K562 (cell line): ENCODE measurements at regions not wholly inside any gene's neighbourhood (a gene's known extent, or its start where the extent isn't known, plus 50 kb on each side); places are given as distances from the start of the nearest gene placed in this dataset.

Source experiments
- ATAC-seq: fragments of 200-7000 bp; cut with Tn5 transposase; 3 replicates; pipeline ENCODE4 v1.9.1; 2020; ENCODE audit warnings: moderate library complexity
- BruUV-seq: library from RNA; stranded (reverse); fragments of 400-500 nt; replicated peaks from 2 replicates; lab custom pipeline; 2021; lab: Mats Ljungman, UMichigan
- CTCF ChIA-PET: fragments of 300-600 bp; formaldehyde crosslinking; extraction: SDS; loops from one replicate; lab custom pipeline; 2021; ENCODE audit warnings: low intra/inter-chr PET ratio; lab: Yijun Ruan, JAX
- POLR2A ChIA-PET: fragments of 300-600, 350-650 bp; sonication (Branson Sonifier 250); formaldehyde crosslinking; extraction: SDS; loops from one replicate; lab custom pipeline; 2021; ENCODE audit warnings: antibody characterized with exemption, inconsistent platforms; lab: Yijun Ruan, JAX
- DNase-seq, 4 experiments: peaks; one replicate each; pipeline versions ENCODE4 v3.0.0 to v3.0.0-alpha.2; 2011 to 2018; ENCODE audit warnings: low spot score in 3 of 4, mixed read lengths in 3 of 4; ENCODE audit errors: extremely low read depth in 1 of 4
- FAIRE-seq: peaks from 2 replicates; lab custom pipeline; 2011; peaks lifted over from hg19 to GRCh38; lab: Jason Lieb, UNC
- H2AFZ ChIP-seq: 2 replicates; pipeline ENCODE4 v1.6.0; 2011; ENCODE audit warnings: low read depth, low read length, control low read depth, inconsistent platforms
- H3K27ac ChIP-seq: fragments of 200-600 bp; 3 replicates; pipeline ENCODE4 v1.8.0; 2011; ENCODE audit warnings: low read depth, mild to moderate bottlenecking, control low read depth, inconsistent platforms, low read length, moderate library complexity, mixed read lengths; ENCODE audit errors: extremely low read depth
- H3K27me3 ChIP-seq, 2 experiments: fragments of 300-600 bp in 1 of 2; 2 replicates in 1 of 2; 3 replicates in 1 of 2; pipeline versions ENCODE4 v1.6.0 to v1.8.0; 2011; ENCODE audit warnings: inconsistent platforms in 2 of 2, low read length in 2 of 2, mild to moderate bottlenecking in 1 of 2, mixed read lengths in 1 of 2, moderate library complexity in 1 of 2; ENCODE audit not compliant: control insufficient read depth in 2 of 2, insufficient read depth in 2 of 2
- H3K36me3 ChIP-seq: fragments of 300-600 bp; 3 replicates; pipeline ENCODE4 v1.8.0; 2011; ENCODE audit warnings: mild to moderate bottlenecking, low read length, inconsistent platforms; ENCODE audit not compliant: control insufficient read depth, insufficient read depth
- H3K4me1 ChIP-seq, 2 experiments: fragments of 200-600 bp in 1 of 2; replicated peaks in 1 of 2; 2 replicates in 1 of 2; 3 replicates in 1 of 2; pipeline versions ENCODE4 v1.5.1 to v1.8.0; 2011; ENCODE audit warnings: inconsistent platforms in 2 of 2, low read length in 2 of 2, mild to moderate bottlenecking in 1 of 2, mixed read lengths in 1 of 2, moderate library complexity in 1 of 2; ENCODE audit not compliant: control insufficient read depth in 2 of 2, insufficient read depth in 2 of 2
- H3K4me2 ChIP-seq: 2 replicates; pipeline ENCODE4 v1.6.1; 2011; ENCODE audit warnings: low read length, control low read depth, inconsistent platforms, mixed read lengths; ENCODE audit not compliant: insufficient read depth
- H3K4me3 ChIP-seq: fragments of 200-600 bp; sonication (generic), shearing (Covaris generic); 2 replicates; pipeline ENCODE4 v1.5.1; 2016; ENCODE audit warnings: control low read depth, inconsistent platforms
- H3K79me2 ChIP-seq: fragments of 200-600 bp; 3 replicates; pipeline ENCODE4 v1.8.0; 2011; ENCODE audit warnings: low read length, inconsistent platforms; ENCODE audit not compliant: control insufficient read depth, insufficient read depth
- H3K9ac ChIP-seq, 2 experiments: 2 replicates each; pipeline versions ENCODE4 v1.6.0 to v1.6.1; 2011; ENCODE audit warnings: low read depth in 2 of 2, low read length in 2 of 2, control low read depth in 1 of 2, inconsistent platforms in 1 of 2, mild to moderate bottlenecking in 1 of 2, mixed read lengths in 1 of 2; ENCODE audit not compliant: insufficient read depth in 1 of 2
- H3K9me1 ChIP-seq: one replicate; pipeline ENCODE4 v1.6.0; 2011; ENCODE audit warnings: inconsistent platforms, mild to moderate bottlenecking, low read length, moderate library complexity; ENCODE audit not compliant: control insufficient read depth, insufficient read depth
- H3K9me3 ChIP-seq: replicated peaks from 2 replicates; pipeline ENCODE4 v1.5.1; 2011; ENCODE audit warnings: low read depth, low read length, inconsistent platforms; ENCODE audit not compliant: control insufficient read depth, insufficient read depth
- H4K20me1 ChIP-seq: replicated peaks from 2 replicates; pipeline ENCODE4 v1.6.1; 2011; ENCODE audit warnings: low read length, inconsistent platforms, mixed read lengths; ENCODE audit not compliant: control insufficient read depth, insufficient read depth
- AFF1 ChIP-seq, 2 experiments: fragments of 450-650 bp; IDR thresholded peaks; 2 replicates each; pipeline ENCODE4 v1.6.1; 2018; ENCODE audit warnings: mild to moderate bottlenecking in 2 of 2, low read depth in 1 of 2; ENCODE audit not compliant: partially characterized antibody in 2 of 2
- CGGBP1 ChIP-seq: fragments of 250-450 bp; sonication (Bioruptor Pico); IDR thresholded peaks from 2 replicates; pipeline ENCODE4 v1.9.0; 2021; ENCODE audit warnings: mild to moderate bottlenecking
- DLX4 ChIP-seq: fragments of 250-450 bp; sonication (Bioruptor Pico); IDR thresholded peaks from 2 replicates; pipeline ENCODE4 v1.6.1; 2021; ENCODE audit warnings: mild to moderate bottlenecking
- GTF2F1 ChIP-seq: IDR thresholded peaks from 2 replicates; pipeline ENCODE4 v1.6.1; 2011; ENCODE audit warnings: low read depth, low read length, improper control_type of control experiment
- NBN ChIP-seq: fragments of 450-650 bp; IDR thresholded peaks from 2 replicates; pipeline ENCODE4 v1.6.1; 2016; ENCODE audit warnings: low read depth, mild to moderate bottlenecking
- RBM22 ChIP-seq: fragments of 200-400 bp; formaldehyde crosslinking; IDR thresholded peaks from 2 replicates; pipeline ENCODE4 v1.6.1; 2018; ENCODE audit warnings: low read length, low read depth; ENCODE audit not compliant: poor library complexity, severe bottlenecking
- RBM39 ChIP-seq: fragments of 200-400 bp; formaldehyde crosslinking; optimal IDR thresholded peaks from 2 replicates; pipeline ENCODE3; 2018; ENCODE audit warnings: low read depth, low read length
- SRF ChIP-seq, 2 experiments: fragments of 250-450, 450-650 bp in 1 of 2; sonication (Bioruptor Pico) in 1 of 2; sonication (generic) in 1 of 2; formaldehyde crosslinking; IDR thresholded peaks; 2 replicates each; pipeline versions ENCODE4 v1.5.0 to v1.5.1; 2020 to 2022; ENCODE audit warnings: mild to moderate bottlenecking in 1 of 2, missing genetic modification reagents in 1 of 2
- TRIM28 ChIP-seq: fragments of 450-650 bp; IDR thresholded peaks from 2 replicates; pipeline ENCODE4 v1.6.1; 2017
- WHSC1 ChIP-seq: IDR thresholded peaks from one replicate; pipeline ENCODE4 v1.6.1; 2012; ENCODE audit warnings: low read length, control low read depth, inconsistent platforms
- ZNF395 ChIP-seq: fragments of 200-800 bp; sonication (Bioruptor generic); IDR thresholded peaks from 2 replicates; pipeline ENCODE4 v1.6.1; 2017; ENCODE audit warnings: missing genetic modification characterization, missing compliant biosample characterization
- ZNF77 ChIP-seq: fragments of 250-450 bp; sonication (Bioruptor Pico); IDR thresholded peaks from 2 replicates; pipeline ENCODE4 v1.5.0; 2020
- WGBS: fragments of 100-300 bp; shearing (Covaris generic); methylation state at CpG from one replicate; pipeline ENCODE4 v1.1.6; 2016; ENCODE audit warnings: low coverage, mixed read lengths; ENCODE audit not compliant: insufficient coverage; ENCODE audit errors: missing lambda C conversion rate; 5-methylcytosine and 5-hydroxymethylcytosine counted together
- in situ Hi-C: fragments of 300-500 bp; cut with MboI; formaldehyde crosslinking; loops from 4 replicates; pipeline ENCODE4 v1.15.0; 2018; ENCODE audit warnings: inconsistent platforms, mixed read lengths
- intact Hi-C: fragments of 100-400 bp; cut with micrococcal nuclease; formaldehyde crosslinking; loops from 2 replicates; pipeline ENCODE4 v1.14.2; 2022

GRCh38 chrX:99001286-99001685 lies 1408.8 kb downstream of the PCDH19 start:
- POLR2A ChIA-PET, result no interaction called here
- H3K4me1 ChIP-seq, result no peaks in the 10 kb centered on the region
- H3K9ac ChIP-seq, result no peak overlapping the region
- no peaks in the 10 kb centered on the region for H3K9me3 ChIP-seq
- no peaks in the 10 kb centered on the region for H3K36me3 ChIP-seq
- H3K27me3 ChIP-seq, result no peaks in the 10 kb centered on the region
- no peak overlapping the region for H3K27ac ChIP-seq
- H3K4me3 ChIP-seq, result no peak overlapping the region
- H3K4me2 ChIP-seq, result no peak overlapping the region
- no peak for TF ChIP-seq TRIM28
- TF ChIP-seq RBM39, result no peak
- no peak for TF ChIP-seq RBM22
- TF ChIP-seq DLX4 (CRISPR knock-in tag), result no peak
- no peak for TF ChIP-seq WHSC1
- TF ChIP-seq, all 486 proteins: peak for 0
- Histone ChIP-seq H3K79me2 (no peaks in the 10 kb centered on the region), H3K9me1 (no peaks in the 10 kb centered on the region), H2AFZ (no peak overlapping the region), H4K20me1 (no peaks in the 10 kb centered on the region)
- 0% methylated on average over 1 of the region's 1 CpG for WGBS
- intact Hi-C loops (no loop called here), in situ Hi-C loops (no loop called here)
- CTCF ChIA-PET, result no interaction called here
- ATAC-seq (no peak), FAIRE-seq (no peak), DNase-seq (no peak)
- no TSS peak for BruUV-seq

GRCh38 chrX:98962996-98963395 lies 1447.1 kb downstream of the PCDH19 start:
- Histone ChIP-seq H3K4me3 (no peak overlapping the region), H3K9me1 (no peaks in the 10 kb centered on the region), H3K36me3 (no peaks in the 10 kb centered on the region), H3K27me3 (no peaks in the 10 kb centered on the region), H3K9me3 (no peaks in the 10 kb centered on the region), H3K27ac (no peak overlapping the region), H3K9ac (no peak overlapping the region), H3K4me2 (no peak overlapping the region), H2AFZ (no peak overlapping the region), H3K79me2 (no peaks in the 10 kb centered on the region), H4K20me1 (no peaks in the 10 kb centered on the region), H3K4me1 (no peaks in the 10 kb centered on the region)
- DNase-seq (no peak), FAIRE-seq (no peak), ATAC-seq (no peak)
- ChIA-PET CTCF (no interaction called here), POLR2A (no interaction called here)
- BruUV-seq, result no TSS peak
- intact Hi-C loops, result no loop called here
- in situ Hi-C loops, result no loop called here
- 7% methylated on average over 2 of the region's 2 CpGs for WGBS
- no peak for TF ChIP-seq ZNF77 (CRISPR knock-in tag)
- TF ChIP-seq AFF1 (IDR thresholded peaks at IDR 0.05; ENCODE audit: low read depth in 1 of 2, partially characterized antibody in 2 of 2), result no peak
- TF ChIP-seq SRF (CRISPR knock-in tag; IDR thresholded peaks at IDR 0.05), result no peak
- no peak for TF ChIP-seq NBN
- no peak for TF ChIP-seq GTF2F1
- TF ChIP-seq CGGBP1 (CRISPR knock-in tag), result no peak
- no peak for TF ChIP-seq ZNF395 (CRISPR knock-in tag)
